ENCODE measurements at regions not wholly inside any gene's neighbourhood (a gene's known extent, or its start where the extent isn't known, plus 50 kb on each side); places are given as distances from the start of the nearest gene placed in this dataset.

DNA sequence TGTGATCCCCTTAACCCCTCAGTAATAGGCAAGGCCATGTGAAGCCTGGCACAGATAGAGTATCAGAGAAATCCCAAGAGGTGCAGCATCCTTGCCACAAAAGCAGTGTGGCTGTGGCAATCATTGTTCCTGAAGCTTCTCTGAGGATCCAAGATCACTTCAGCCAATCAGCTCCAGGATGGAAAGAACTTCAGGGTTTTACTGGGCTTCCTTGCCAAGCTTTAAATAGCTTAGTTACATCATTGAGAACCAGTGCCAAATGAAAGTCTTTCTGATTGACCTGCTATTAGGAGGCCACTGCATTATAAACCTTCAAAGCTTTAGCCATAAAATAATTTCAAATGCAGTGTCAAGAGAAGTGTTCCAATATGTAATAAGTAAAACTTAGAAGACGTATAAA lies 430.6 kb downstream of the PIK3R1 start:
- Histone ChIP-seq H3K9me3 (ENCODE audit: low read length) (no peaks in the 10 kb centered on the region), H2AFZ (ENCODE audit: low read length) (no peak overlapping the region), H3K36me3 (ENCODE audit: insufficient read depth, low read length) (no peaks in the 10 kb centered on the region), H3K4me1 (ENCODE audit: insufficient read depth, low read length, poor library complexity, severe bottlenecking) (peaks cover 5% of the 10 kb centered on the region), H3K4me3 (ENCODE audit: low read depth, low read length, poor library complexity, severe bottlenecking) (no peak overlapping the region), H3K9me2 (ENCODE audit: insufficient read depth, low read length) (no peaks in the 10 kb centered on the region), H3K79me2 (ENCODE audit: insufficient read depth, low read depth, low read length) (no peaks in the 10 kb centered on the region), H3K27ac (ENCODE audit: low read depth, low read length, poor library complexity, severe bottlenecking) (no peak overlapping the region), H4K20me1 (ENCODE audit: insufficient read depth, low read length) (no peaks in the 10 kb centered on the region), H3K4me2 (ENCODE audit: low read length) (no peak overlapping the region)
- ChIA-PET POLR2A (no interaction called here), CTCF (ENCODE audit: unreplicated experiment) (no interaction called here)
- no TSS peak for BruUV-seq (replicated peaks)
- no peak for DNase-seq (ENCODE audit: low spot score)
- TF ChIP-seq EZH2phosphoT487 (IDR thresholded peaks at IDR 0.05; ENCODE audit: borderline replicate concordance, low read depth, low read length), result no peak
- TF ChIP-seq CTCF (conservative IDR thresholded peaks at IDR 0.05; ENCODE audit: low read length), result no peak
- intact Hi-C loops (cut with micrococcal nuclease; ENCODE audit: unreplicated experiment), result no loop called here

DNA sequence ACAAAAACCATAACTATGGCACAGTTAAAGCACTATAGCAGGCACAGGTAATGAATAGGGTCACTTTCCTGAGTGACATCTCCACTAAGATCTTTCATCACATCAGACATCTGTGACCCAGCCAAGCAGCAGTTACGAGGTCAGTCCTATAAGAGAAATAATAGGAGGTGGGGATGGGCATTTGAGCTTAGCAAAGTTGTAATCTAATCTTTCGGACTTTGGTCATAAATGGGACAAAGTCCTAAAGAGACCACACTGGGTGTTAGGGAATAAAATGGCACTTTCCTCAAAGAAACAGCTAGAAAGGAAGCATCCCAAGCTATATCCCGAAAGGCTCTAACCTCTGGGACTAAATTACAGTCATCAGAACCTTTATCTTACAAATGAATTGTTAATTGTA lies 432.2 kb downstream of the PIK3R1 start:
- TF ChIP-seq CTCF (conservative IDR thresholded peaks at IDR 0.05; ENCODE audit: low read length) (no peak), EZH2phosphoT487 (IDR thresholded peaks at IDR 0.05; ENCODE audit: borderline replicate concordance, low read depth, low read length) (no peak)
- Histone ChIP-seq H3K79me2 (ENCODE audit: insufficient read depth, low read depth, low read length) (no peaks in the 10 kb centered on the region), H3K36me3 (ENCODE audit: insufficient read depth, low read length) (no peaks in the 10 kb centered on the region), H3K4me2 (ENCODE audit: low read length) (no peak overlapping the region), H3K9me2 (ENCODE audit: insufficient read depth, low read length) (no peaks in the 10 kb centered on the region), H3K9me3 (ENCODE audit: low read length) (no peaks in the 10 kb centered on the region), H4K20me1 (ENCODE audit: insufficient read depth, low read length) (no peaks in the 10 kb centered on the region), H3K4me1 (ENCODE audit: insufficient read depth, low read length, poor library complexity, severe bottlenecking) (peaks cover 5% of the 10 kb centered on the region), H2AFZ (ENCODE audit: low read length) (no peak overlapping the region), H3K4me3 (ENCODE audit: low read depth, low read length, poor library complexity, severe bottlenecking) (no peak overlapping the region), H3K27ac (ENCODE audit: low read depth, low read length, poor library complexity, severe bottlenecking) (no peak overlapping the region)
- intact Hi-C loops (cut with micrococcal nuclease; ENCODE audit: unreplicated experiment), result no loop called here
- no peak for DNase-seq (ENCODE audit: low spot score)
- ChIA-PET POLR2A (interaction anchor here (0.6 kb wide), 2 partner anchors 64 to 803 kb away, joined by 3 read pairs; no protein-coding TSS in a partner anchor), CTCF (ENCODE audit: unreplicated experiment) (no interaction called here)
- no TSS peak for BruUV-seq (replicated peaks)

- ChIA-PET POLR2A (interaction anchor here (0.7 kb wide), 1 partner anchor 108 kb away, joined by 4 read pairs; no protein-coding TSS in a partner anchor), CTCF (ENCODE audit: unreplicated experiment) (no interaction called here)
- no peak for TF ChIP-seq CTCF (conservative IDR thresholded peaks at IDR 0.05; ENCODE audit: low read length)
- TF ChIP-seq EZH2phosphoT487 (IDR thresholded peaks at IDR 0.05; ENCODE audit: borderline replicate concordance, low read depth, low read length), result no peak
- Histone ChIP-seq H3K4me1 (ENCODE audit: insufficient read depth, low read length, poor library complexity, severe bottlenecking) (peaks cover 5% of the 10 kb centered on the region), H3K27ac (ENCODE audit: low read depth, low read length, poor library complexity, severe bottlenecking) (no peak overlapping the region), H3K9me3 (ENCODE audit: low read length) (no peaks in the 10 kb centered on the region), H3K4me3 (ENCODE audit: low read depth, low read length, poor library complexity, severe bottlenecking) (no peak overlapping the region), H3K9me2 (ENCODE audit: insufficient read depth, low read length) (no peaks in the 10 kb centered on the region), H3K4me2 (ENCODE audit: low read length) (no peak overlapping the region), H2AFZ (ENCODE audit: low read length) (no peak overlapping the region), H3K36me3 (ENCODE audit: insufficient read depth, low read length) (no peaks in the 10 kb centered on the region), H4K20me1 (ENCODE audit: insufficient read depth, low read length) (no peaks in the 10 kb centered on the region), H3K79me2 (ENCODE audit: insufficient read depth, low read depth, low read length) (no peaks in the 10 kb centered on the region)
- DNase-seq (ENCODE audit: low spot score), result no peak
- BruUV-seq (replicated peaks), result no TSS peak
- intact Hi-C loops (cut with micrococcal nuclease; ENCODE audit: unreplicated experiment), result no loop called here
Measured at GRCh38 chr5:68648944-68649857, 433.6 kb downstream of the PIK3R1 start.
